GM21381 (cell line): ENCODE measurements at regions not wholly inside any gene's neighbourhood (a gene's known extent, or its start where the extent isn't known, plus 50 kb on each side); places are given as distances from the start of the nearest gene placed in this dataset.

Experiments used
- ATAC-seq: cut with Tn5 transposase; IDR thresholded peaks from one replicate; pipeline ENCODE4 v1.9.1; 2021; ENCODE audit warnings: mild to moderate bottlenecking, moderate library complexity; ENCODE audit not compliant: unreplicated experiment

DNA sequence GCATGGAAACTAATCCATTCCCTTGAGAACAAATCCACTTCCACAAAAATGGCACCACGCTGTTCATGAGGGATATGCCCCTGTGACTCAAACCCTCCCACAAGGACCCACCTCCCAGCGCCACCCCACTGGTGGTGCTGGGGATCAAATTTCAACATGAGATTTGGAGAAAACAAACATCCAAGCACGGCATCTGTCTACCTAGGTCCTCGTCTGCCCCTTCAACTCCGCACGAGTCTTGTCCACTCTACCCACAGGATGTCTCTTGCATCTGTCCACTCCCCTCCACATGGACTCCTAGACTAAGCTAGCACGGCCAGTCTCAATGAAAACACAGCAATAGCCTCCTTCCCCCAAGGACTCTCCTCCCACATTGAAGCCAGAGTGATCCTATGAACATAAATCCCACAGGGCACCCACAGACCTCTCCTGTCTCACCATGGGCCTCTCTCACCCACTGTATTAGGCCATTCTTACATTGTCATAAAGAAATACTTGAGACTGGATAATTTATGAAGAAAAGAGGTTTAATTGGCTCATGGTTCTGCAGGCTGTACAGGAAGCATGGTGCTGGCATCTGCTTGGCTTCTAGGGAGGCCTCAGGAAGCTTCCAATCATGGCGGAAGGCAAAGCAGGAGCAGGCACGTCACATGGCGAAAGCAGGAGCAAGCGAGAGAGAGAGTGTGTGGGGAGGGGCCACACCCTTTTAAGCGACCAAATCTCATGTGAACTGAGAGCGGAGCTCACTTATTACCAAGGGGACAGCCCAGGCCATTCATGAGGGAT lies 101.4 kb downstream of the TOMM20 start:
- no peak for ATAC-seq

DNA sequence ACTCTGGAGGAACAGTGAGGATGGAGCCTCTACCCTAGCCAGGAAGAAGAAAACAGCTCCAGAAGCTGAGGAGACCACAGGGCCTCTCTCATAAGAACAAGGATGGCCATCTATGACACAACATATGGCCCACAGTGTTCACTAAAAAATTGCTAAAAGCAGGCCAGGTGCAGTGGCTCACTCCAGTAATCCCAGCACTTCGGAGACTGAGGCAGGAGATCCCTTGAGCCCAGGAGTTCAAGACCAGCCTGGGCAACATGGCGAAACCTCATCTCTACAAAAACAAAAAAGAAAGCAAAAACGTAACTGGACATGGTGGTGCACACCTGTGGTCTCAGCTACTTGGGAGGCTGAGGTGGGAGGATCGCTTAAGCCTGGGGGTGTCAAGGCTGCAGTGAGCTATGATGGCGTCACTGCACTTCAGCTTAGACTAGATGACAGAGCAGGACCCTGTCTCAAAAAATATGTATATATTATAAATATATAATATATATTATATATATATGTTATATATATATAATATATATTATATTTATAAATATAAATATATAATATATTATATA lies 103.1 kb downstream of the TOMM20 start:
- no peak for ATAC-seq

DNA sequence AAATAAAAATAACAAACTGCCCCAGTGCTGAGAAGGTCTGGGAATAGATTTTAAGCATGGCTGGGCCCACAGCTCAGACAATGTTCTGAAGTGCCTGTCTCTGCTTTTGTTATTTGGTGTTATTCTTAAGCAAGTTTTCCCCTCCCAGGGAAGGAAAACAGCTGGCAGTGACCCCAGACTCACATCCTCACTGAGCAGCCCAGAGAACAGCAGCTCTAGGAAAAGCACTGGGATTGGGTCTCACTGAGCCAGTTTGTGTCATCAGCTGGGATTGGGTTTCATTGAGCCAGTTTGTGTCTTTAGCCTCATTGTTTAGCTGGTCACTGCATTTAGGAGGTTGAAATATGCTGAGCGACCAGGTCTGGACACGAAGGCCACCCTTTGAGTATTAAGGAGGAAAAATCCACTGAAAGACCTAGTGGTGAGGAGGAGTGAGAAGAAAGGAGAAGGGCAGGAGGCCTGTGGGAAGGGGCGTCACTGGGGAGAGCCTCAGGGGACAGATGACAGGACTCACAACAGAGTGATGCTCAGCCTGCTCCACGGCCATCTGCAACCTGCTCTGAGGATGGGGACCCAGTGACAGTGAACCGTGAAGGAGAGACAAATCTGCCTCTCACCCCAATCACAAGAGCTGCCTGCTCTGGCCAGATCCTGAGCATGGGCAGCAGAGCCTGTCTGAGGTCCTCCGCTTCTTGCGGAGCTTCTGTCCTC lies 103.8 kb downstream of the TOMM20 start:
- no peak for ATAC-seq

DNA sequence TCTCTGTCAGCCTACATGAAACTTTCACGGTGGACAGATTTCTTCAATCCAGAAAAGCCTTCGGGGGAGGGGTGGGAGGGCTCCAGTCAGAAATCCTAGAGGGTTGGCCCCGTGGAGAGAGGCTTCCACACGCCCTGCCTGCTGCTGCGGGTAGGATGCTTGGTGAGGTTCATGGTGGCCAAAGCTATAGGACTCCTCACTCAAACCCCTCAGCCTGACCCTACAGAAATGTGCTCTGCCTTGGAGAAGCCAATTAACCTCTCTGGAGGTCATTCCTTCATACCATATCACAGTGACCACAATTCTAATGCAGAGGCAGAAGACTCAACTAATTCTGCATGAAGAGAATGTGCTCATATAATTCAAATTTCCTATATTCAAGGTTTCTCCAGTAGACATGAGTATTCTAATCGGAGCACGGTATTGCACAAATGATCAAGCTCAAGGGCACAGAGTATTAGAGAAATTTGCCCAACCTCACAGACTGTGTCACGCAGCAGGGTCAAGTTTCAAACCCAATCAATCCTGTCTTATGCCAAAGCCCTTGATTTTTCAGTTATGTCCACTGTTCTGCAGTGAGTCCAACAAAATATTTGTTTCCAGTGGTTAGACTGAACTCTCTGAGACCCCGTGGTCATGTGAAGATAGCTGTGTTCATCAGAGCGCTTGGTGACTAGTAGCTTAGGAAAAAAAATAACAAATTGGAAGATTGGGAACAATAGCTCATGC lies 104.8 kb downstream of the TOMM20 start:
- no peak for ATAC-seq

DNA sequence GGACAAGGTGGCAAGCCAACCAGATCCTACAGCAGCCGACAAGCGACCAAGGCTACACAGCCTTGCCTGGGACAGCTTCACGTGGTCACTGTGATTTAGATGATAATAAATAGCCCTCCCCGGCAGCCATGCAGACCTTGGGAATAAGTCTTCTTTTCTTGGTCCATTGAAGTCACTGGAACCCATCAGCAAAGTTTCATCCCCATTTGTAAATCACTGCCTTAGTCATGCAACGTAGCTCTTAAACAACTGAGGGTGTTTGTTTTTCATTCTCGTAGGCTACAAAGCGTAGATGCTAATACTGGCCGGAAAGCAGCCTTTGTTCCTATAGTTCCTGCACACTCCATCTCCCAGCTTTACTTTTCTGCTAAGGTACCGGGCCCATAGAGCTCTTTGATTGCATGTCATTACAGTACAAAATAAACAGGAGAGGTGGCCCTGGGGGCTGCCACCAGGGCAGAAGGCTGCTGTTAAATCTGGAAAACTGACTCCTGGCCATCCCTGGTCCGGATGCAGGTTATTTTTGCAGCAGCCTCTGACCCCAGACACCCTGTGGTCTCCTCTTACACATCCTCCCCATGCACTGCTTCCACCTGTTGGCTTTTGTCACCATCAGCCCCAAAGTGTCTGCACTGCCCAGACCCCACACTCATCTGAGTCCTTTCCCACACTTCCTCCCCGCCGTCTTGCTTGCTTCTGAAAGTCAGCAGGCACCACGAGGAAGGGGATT lies 105.5 kb downstream of the TOMM20 start:
- no peak for ATAC-seq

DNA sequence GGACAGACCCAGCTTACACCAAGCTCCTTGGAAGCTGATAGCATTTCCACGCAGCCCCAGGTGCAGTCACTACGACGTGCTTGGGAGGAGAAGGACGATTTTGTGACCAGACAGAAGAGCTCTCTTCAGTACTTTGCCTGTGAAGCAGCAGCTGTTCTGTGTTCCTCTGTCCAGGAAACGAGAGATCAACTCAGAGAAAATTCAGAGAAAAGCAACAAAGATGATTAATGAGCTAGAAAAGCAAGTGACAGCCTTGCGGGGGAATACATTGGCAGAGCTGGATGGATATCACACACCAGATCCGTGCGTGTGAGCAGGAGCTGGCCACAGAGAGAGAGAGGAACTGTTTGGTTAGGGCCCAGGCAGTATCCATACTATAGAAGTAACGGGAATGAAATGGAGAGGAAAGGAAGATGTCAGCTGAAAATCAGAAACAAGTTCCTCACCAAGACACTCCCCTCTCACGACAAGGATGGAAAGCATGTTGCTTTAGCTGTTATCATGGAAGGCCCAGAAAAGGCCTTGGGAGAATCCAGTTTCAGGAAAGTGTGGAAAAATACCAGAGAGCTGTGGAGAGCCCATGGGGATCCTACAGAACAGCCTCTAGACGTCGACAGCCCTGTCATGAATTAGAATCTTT lies 106.2 kb downstream of the TOMM20 start:
- ATAC-seq = no peak

DNA sequence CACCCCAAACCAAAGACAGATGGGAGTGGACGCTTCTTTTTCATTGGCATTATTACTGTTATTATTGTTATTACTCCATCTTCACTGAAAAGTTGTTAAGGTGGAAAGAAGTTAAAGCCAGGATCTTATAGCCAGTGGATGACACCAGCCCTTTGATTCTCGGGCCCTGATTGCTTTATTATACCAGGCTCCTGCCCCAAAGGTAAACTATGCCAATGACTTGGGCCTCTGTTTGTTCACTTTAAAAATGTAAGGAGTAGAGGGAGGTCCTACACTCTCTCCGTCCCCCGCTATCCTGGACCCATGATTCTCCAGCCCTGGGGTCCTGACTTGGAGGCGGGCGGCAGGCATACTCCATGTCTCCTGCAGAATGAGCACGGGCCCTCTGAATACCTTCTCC lies 106.8 kb downstream of the TOMM20 start:
- ATAC-seq = no peak

DNA sequence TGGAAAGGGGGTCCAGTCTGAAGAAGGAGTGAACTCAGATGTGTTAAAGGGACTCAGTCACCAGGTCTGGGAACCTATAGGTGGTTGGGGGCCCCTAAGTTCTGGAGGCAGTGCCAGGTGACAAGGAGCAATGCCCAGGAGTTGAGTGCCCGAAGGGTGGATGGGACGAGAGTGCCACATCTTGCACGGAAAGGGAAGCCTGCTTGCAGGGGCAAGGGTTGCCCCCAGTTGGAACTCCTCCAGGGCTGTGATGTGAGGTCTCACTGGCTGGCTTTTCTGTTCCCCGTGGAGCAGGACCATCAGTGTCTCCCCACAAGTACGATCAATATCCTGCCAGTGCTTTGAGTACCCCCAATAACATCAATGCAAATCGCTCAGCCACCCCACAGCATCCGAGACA lies 107.3 kb downstream of the TOMM20 start:
- no peak for ATAC-seq

DNA sequence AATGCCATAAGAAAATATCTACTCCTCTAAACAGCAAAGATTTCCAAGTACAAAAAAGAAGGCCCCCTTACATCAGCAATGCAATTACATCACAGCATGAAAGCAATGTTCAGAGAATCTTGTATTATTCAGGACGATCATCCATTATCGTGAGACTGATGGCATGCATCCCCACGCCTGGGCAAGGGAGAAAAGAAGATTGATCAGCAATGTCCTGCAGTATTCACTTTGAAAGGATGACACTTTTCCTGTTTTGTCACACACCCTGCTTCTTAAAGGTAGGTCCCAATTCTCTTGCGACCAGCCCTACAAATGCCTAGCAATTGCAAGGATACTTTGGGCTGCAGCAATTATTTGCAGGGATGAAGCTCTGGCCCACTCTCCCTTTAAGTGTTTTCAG lies 108.7 kb downstream of the TOMM20 start:
- no peak for ATAC-seq

DNA sequence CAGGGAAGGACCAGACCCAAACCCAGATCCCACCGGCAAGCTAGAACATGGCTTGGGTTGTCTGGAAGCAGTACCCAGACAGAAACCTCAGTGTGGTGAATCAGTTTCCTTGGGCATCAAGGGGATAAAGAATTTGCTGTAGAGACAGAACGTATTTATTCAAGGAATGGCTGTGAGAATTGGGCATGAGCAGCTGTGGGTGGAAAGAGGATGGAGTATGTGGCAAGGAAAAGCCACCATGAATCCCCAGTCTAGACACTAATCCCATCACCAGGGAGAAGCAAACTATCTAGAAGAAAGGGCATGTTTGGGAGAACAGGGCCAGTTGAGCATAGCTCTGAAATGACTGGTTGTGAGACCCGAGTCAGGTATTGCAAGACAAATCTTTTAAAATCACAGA lies 109.2 kb downstream of the TOMM20 start:
- no peak for ATAC-seq

DNA sequence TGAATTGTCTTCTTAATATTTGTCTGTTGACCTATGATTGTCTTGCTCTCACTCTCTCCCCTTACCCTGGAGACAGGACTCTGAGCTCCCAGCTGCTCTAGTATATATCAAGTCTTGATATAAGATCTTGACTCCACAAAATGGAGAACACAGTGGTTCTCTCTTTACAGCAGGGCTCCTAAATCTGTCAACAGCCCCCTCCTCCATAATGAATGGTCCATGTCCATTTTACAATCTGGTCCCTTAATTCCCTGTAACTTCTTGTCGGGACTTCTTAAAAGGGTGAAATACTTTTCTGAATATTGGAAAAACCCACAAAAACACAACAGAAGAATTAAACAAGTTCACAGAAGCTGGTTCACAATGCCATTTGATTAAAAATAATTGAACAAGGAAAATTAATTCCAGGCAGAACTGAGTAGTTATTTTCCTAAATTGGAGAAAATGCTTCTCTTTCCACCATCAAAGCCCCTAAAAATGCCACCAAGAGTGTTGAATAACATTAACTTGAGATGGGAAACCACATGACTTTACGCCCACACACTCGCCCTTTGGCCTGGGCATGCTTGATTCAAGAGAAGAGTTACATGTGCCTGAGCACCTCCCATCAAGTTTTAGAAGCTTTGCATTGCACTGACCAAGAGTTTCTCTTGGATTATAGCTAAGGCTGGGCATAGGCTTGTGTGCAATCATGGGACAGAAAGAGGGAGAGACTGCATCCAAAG lies 109.8 kb downstream of the TOMM20 start:
- ATAC-seq = no peak

DNA sequence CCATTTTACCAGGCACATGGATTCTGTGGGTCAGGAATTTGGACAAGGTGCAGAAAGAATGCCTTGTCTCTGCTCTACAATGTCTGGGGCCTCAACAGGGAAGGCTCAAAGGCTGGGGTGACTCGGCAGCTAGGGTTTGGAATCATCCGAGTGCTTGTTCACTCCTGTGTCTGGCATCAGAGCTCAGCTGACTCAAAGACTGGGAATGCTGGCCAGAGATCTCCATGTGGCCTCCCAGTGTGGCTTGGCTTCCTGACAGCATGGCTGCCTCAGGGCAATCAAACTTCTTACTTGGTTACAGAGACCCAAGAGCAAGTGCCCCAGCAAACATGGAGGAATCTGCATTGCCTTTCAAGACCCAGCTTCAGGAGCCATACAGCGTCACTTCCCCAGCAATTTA lies 110.5 kb downstream of the TOMM20 start:
- no peak for ATAC-seq

DNA sequence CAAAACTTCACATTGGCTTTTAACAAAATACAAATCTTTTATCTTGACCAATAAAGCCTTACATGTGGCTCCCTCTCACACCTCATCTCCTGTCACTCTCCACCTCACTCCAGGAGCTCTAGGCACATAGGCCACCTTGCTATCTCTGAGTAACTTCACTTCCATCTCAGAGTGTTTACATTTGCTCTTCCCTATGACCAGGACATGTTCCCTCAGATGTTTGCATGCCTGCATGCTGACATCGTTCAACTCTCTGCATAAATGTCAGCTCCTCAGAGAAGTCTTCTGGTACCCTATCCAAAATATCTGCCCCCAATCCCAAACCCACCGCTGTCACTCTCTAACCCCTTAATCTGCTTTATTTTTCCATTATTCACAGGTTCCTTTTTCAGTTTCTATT lies 110.9 kb downstream of the TOMM20 start:
- no peak for ATAC-seq

DNA sequence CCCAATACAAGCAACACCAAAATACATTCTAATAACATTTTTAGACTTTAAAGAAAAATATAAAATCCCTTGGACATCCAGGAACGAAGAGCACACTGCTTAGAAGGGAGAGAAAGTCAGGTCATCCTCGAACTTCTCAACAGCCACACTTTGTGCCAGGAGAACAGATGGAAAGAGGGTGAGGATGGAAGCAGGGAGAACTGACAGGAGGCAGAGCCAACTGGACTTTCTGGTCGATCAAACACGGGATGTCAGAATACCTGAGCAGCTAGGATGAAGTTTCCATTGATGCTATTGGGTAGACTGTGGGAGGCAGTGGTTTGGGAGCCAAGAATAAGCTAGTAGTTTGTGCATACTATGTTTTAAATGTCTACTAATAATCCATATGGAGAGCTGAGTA lies 111.4 kb downstream of the TOMM20 start:
- no peak for ATAC-seq

DNA sequence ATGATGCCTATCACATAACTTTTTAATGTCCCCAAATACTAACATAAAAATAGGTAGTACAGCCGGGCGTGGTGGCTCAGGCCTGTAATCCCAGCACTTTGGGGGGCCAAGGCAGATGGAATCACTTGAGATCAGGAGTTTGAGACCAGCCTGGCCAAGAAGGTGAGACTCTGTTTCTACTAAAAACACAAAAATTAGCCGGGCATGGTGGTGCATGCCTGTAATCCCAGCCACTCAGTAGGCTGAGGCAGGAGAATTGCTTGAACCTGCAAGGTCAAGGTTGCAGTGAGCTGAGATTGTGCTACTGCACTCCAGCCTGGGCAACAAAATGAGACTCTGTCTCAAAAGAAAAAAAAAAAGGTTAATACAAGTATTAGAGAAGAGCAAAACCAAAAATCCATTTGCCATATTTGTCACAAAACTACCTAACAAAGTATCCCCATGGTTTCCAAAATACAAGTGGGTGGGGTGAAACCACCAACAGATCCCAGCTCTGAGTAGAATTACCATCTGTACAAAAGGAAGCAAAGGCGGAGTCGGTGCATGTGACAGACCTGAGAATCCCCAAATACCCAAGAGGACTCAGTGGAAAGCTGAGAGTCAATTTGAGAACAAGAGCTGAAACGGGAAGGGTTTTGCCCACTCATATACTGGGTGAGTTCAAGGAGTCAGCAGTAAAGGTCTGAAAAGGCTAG lies 113.2 kb downstream of the TOMM20 start:
- ATAC-seq = peak; percentile 27

DNA sequence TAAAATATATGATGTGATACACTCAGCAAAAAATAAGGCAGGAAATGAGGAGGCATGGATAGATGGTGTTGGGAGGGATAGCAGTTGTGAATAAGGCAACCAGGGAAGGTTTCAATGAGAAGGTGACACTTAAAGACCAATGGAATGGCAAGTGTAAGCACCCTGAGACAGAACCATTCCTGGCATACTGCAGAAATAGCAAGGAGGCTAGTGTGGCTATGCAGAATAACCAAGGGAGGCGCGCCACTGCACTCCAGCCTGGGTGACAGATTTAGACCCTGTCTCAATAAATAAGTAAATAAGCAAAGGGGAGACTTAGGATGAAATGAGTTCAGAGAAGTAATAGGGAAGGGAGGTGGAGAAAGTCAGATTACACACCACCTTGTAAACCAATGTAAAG lies 113.9 kb downstream of the TOMM20 start:
- ATAC-seq = no peak

DNA sequence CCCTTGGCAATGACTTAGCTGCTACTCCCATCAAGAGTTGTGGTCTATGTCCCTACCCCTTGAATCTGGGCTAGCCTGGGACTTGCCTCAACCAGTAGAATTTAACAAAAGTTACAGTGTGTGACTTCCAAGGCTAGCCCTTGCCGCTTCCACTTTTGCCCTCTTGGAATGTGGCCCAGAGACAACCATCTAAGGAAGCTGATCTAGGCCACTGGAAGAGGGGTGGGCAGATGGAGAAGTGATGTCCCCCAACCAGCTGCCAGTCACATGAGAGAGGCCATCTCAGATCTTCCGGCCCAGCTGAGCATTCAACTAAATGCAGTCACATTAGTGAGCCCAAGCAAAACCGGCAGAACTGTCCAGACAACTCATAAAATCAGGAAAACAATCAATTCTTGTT lies 115.1 kb downstream of the TOMM20 start:
- no peak for ATAC-seq

DNA sequence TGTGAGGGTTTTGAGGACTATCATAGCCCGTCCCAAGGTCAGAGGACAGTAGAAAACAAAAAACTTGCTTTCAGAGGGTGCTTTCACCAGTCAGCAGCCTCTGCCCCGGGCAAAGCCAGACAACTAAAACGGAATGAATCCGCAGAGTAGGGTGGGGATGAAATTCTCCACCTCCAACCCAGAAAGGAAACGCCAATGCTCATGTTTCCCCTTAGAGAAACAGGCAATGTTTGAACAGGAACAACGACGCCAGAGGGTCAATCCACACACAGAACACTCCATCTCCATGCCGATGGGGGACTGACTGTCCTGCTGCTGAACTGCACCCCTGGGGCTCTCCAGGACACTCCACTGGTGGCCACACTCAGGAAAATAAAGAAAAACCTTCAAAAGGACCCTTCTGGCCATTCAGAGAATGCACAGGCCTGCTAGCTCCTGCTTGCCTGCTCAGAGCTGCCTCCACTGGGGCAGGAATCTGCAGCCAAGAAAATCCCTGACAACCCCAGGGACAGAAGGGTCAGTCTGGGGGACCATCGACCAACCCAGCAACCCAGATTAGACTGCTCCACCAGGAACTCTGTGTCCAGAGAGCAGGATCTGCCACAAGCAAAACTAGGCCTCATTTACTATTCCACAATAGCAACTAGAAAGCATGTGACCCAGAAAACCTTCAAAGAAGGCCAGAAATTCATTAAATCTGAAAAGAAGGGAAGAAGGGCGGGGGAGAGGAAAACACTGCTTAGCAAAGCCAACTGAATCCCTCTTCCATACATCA lies 116.0 kb downstream of the TOMM20 start:
- ATAC-seq = no peak
